ENCODE measurements at regions not wholly inside any gene's neighbourhood (a gene's known extent, or its start where the extent isn't known, plus 50 kb on each side); places are given as distances from the start of the nearest gene placed in this dataset.

DNA sequence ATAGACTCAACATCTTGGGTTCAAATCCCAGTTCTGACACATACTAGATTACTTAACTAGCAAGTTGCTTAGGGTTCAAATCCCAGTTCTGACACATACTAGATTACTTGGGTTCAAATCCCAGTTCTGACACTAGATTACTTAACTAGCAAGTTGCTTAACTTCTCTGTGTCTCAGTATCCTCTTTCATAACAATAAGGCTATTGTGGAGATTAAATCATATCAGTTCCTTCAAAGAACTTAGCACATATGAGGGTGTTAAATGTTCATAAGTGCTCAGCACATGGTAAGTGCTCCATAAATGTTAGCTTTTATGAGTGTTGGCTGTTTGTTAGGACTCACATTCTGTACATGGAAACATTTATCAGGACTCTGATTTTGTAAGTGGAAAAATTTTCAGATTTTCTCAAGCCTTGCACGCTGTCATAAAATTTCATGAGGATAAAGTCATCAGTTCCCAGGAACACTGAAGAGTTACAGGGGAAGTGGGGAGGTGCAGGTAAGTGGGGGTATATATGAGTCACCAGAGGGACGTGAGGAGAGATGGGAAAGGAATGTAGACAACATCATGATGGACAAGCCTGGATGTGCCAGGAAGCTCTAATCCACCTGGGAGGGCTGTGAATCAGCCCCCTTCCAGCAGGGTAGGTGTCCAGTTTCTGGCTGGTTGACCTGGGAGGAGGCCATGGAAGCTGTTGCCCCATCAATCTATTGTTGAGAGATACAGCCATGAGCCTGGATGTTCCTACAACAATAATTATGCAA, 532.2 kb upstream of the WWC1 start:
- DNase-seq (ENCODE audit: low spot score): no peak

DNA sequence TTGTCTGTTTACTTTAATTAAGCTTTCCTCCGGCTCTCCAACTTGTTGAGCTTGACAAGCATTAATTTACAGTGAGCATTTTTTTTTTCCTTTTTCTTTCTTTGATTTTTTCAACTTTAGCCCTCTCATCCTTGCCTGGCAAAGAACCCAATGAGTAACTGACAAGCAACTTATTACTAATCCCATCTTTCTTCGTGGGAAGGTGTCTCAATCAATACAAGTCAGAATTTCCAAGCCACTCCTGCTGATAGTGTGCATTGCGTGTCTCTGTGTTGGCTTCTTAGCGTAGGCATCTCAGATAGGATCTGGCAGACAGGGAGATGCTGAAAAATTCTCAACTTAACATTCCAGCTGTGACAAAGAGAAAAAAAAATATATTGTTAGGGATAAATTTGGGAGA, 527.7 kb upstream of the WWC1 start:
- DNase-seq (ENCODE audit: low spot score): no peak

DNA sequence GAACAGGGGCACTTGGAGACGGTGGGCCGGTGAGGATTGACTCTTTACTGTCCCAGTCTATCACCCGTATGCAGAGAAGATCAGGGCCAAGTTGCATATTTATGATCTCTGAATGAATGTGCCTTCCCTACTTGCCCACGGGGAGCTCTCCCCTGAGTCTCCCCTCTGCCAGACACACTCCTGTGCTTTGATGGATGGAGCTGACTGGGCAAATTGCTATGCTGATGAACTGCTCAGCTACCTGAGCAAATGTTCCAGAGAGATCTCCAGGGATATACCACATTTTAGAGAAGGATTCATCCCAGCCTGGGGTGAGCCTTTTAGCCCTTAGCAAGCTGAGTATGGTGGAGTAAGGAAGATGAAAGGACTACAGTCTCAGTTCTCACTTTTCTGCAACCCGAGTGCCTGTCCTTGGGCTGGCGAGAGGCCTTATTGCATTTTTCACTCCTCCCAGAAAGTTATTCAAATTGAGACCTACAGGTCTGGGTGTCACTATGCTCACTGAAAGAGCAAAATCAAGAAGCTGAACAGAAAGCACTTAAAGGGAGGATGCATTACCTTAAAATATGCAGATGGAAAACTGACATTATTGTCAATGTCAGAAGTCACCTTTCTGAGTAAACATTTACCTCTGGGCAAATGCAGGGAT, 526.7 kb upstream of the WWC1 start:
- no peak for DNase-seq (ENCODE audit: low spot score)

DNA sequence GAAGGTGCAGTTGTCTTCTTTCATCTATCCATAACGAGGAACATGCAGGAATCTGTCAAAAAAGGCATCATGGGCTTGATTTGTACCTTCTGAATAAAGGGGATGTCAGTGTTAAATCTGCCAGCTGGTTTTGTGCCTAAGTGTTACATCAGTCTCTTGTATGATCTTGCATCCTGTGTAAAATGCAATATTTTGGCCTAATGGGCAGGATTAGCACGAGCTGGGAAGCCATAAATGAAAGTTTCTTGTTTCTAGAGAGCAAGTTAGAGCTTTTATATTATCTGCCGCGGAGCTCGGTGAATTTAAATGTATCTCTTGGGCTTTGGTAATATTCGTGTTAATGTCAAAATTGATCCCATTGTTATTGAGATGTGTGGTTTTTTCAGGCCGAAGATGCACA, 526.1 kb upstream of the WWC1 start:
- DNase-seq (ENCODE audit: low spot score): no peak

DNA sequence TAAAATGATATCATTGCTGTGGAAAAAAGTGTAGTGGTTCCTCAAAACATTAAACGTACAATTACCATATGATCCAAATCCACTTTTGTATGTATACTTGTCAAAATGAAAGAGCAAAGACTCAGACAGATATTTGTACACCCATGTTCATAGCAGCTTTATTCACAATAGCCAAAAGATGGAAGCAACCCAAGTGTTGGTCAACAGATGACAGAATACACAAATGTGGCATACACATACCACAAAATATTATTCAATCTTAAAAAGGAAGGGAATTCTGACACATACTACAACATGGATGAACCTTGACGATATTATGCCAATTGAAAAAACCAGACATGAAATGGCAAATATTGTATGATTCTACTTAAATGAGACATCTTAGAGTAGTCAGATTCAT, 524.5 kb upstream of the WWC1 start:
- DNase-seq (ENCODE audit: low spot score): no peak

DNA sequence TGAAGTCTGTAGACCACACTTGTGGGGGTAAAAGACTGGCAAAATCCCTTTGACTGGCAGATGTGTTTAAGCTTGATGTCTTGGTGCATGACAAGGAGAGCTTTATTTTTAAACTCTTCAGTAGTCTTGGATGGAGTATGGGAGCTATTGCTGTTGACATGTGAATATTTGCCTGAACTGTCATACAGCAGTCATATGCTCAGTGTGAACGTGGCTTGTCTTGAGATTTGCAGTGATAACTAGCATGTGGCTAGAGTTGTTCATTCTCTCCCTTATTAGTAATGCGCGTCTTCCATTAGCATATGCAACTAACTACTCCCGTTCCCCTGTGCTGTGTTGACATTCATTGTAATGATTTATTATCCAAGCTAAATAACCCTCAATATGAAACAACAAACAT, 523.6 kb upstream of the WWC1 start:
- no peak for DNase-seq (ENCODE audit: low spot score)

DNA sequence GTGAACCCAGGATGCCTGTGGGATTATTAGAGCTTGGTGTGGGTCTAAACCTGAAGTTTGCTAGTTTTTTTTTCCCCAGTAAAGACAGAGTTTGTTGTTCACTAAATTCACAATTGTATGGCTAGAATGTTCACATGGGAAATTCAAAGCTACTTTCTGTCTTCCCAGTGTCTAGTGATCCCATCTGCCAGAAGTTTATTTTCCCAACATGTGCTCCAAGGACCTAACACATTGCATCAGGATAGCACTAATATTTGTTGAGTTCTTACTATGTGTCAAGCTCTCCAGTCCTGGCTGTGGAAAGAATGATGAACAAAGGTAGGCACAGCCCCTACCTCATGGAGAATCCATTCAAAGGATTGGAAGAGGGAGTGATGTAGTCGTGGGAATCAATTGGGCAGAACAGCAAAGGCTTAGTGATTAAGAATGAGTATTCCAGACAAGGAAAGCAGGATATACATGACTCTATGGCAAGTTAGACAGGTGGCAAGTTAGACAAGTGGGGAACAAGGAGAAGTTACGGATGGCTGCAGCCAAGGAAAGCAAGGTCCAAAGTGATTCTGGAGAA, 521.5 kb upstream of the WWC1 start:
- no peak for DNase-seq (ENCODE audit: low spot score)

DNA sequence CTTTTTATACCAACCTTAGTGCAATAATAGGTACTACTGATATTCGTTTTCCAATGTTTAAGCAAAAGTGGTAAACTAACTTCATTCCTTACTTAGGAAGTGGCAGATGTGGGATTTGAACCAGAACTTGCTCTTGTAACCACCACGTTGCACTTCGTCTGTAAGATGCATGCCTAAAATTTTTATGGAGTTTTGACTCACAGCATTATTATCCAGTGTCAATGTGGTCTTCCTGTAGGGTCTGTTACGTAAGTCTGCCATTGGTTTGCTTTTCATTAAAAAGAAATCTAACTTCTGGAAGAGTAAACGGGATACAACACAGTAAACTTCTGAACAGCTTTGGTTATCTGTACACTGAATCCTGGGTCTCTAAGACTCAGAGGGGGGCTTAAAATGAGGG, 521.0 kb upstream of the WWC1 start:
- DNase-seq (ENCODE audit: low spot score): no peak

DNA sequence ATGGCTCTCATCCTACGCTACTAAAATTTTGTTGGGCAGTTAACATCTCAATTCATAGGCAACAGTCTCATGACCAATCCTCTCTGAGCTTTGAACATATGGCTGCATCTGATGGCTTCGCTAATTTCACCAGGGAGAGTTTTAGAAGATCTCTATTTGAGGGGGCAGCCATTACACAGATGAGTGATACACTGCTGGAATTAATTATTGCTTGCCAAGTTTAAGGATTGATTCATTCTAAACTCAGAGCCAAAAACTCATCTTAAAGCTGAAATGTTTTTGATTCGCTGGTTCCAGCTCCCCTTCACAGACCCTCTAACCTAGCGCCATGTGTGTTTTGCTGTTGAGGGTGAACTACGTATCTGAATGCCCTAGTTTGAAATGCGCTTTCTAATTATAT, 519.9 kb upstream of the WWC1 start:
- DNase-seq (ENCODE audit: low spot score): no peak

DNA sequence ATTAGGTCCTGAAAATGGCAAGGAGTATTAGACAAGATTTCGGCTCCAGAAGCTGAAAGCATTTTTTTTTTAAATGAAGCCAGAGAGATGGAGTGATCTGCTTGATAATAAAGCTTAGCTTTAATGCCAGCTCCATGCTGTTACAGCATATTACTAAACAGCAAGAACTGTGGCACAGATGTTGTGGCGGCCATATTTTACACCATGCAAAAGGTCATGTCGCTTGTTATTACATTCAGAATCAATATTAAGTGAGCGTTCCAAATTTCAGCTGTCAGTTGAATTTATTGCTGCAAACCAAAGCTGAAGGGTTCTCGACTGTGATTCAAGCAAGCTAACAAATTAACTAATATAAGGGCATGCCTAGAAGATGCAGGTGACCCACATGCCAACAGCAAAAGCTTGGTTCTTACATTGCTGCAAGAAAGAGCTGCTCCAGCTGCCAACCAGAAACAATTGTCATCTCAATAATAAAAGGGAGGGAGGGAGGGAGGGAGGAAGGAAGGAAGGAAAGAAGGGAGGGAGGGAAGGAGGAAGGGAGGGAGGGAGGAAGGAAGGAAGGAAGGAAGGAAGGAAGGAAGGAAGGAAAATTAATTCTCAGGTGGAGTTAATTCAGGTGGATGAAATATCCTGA, 517.7 kb upstream of the WWC1 start:
- DNase-seq (ENCODE audit: low spot score): no peak

DNA sequence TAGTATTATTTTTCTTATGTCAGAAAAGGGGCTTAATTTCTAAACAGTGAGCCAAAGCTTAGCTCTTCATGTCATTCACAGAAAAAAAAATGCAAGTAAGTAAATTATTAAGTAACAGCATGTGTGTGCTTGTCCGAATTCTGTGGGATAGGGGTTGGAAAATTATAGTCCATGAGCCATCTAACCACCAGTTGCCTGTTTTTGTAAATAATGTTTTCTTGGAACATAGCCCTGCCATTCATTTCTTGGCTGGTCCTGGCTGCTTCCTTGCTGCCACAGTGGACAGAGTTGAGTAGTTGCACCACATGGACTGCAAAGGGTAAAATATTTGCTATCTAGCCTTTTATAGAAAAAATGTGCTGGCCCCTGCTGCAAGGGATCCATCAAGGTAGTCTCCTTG, 513.7 kb upstream of the WWC1 start:
- no peak for DNase-seq (ENCODE audit: low spot score)

DNA sequence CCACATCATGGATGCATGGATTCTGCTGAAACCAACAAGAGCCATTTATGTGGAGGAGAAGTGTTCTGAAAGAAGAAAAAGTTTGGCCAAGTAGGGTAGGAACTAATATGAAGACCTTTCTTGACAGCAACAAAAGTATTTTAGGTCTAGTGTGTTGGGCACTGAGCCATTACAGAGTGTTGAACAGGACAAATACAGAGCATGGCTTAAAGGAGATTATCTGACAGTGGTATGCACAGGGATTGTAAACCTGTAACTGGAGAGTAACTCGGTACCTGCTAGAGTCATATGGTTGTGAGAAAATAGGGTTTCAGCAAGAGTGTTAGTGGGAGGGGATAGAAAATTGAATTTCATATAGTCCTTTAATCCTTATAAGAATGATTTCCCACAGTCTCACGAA, 513.2 kb upstream of the WWC1 start:
- no peak for DNase-seq (ENCODE audit: low spot score)

DNA sequence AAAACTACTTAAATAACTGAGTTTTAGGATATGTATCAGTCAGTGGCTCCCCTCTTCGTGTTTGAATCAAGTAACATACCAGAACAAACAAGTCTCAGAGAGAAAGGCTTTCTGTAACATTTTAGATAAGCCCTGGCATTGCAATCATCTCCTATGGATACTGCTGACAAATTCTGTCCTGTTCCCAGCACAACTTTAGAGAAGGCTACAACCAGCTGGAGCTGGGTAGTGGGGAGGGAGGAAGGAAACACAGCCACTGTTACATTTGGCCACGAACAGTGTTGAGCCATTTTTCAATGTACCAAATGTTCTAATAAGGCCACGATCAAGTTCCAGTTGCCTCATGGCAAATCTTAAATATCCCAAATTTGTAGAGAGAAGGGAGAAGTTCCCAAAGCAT, 511.8 kb upstream of the WWC1 start:
- DNase-seq (ENCODE audit: low spot score): no peak

DNA sequence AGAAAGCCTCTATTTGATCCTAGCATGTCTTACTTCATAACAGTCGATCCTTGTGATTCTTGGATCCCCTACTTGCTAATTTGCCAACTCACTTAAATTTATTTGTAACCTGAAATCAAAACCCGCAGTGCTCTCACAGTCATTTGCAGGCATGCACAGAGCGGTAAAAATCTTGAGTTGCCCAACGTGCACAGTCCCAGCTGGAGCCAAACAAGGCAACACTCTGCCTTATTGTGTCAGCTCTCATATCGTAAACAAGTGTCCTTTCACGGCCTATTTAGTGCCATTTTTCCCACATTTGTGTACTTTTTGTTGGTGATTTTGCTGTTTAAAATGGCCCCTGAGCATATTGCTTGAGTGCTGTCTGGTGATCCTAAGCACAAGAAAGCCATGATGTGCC, 511.3 kb upstream of the WWC1 start:
- no peak for DNase-seq (ENCODE audit: low spot score)

DNA sequence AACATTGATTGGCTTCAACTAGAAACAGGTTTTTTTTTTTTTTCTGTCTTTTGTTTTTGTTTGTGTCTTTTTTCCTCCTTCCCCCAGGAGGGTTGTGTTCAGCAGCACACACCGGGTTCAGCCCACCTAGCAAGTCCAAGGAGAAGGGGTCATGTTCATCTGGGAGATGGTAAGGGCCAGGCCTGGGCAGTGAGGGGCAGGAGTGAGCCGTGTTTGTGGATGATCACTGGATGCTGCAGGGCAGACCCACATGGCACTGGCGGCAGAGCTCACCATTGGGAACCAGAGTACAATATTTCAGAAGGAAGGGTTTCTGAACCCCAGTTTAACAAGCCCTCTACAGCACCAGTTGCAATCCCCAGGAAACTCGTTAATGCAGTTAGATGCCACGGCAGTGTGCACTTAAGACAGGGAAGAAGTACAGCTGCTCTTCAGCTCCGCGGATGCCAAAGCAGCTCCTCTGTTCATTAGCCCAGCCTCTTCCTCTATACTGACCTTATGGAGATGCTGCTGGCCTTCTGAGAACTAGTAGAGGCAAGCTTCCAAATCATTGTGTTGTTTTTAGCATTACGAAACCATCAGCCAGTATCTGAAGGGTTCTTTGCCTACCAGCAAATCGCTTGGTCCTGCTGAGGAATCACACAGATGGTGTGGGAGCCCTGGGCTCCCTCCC, 508.2 kb upstream of the WWC1 start:
- no peak for DNase-seq (ENCODE audit: low spot score)

DNA sequence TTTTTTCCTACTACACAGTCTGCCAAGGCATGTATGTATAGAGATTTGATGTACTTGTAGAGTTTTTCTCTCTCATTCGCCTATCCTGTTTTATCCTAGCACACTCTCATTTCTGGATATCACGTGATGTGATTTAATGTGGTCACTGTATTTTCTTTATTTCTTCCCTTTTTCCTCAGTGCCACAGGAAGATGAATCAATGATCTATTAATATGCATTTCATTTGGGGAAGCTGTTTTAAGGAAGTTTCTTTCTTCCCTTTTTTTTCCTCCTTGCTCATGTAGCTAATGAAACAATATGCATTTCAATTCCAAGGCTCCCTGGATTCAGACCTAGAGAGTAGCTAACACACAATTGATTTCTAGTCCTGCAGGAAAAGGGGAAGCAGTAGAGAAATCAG, 506.3 kb upstream of the WWC1 start:
- no peak for DNase-seq (ENCODE audit: low spot score)

DNA sequence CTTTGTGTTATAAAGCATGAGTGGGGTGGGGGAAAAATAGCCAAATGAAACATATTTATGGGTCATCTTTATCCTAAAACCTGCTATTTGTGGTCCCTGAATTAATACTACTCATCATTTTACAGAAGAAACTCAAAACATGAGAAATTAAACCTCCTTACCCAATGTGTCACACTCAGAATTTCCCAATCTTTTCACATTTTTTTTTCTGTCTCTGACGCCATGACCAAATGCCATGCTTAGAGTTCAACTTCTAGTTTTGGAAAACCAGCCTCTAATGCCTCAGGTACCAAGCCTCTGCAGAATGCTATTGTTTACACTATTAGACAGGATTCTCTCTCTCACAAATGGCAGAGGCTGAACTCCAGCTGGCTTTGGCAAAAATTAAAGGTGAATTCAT, 505.5 kb upstream of the WWC1 start:
- no peak for DNase-seq (ENCODE audit: low spot score)

DNA sequence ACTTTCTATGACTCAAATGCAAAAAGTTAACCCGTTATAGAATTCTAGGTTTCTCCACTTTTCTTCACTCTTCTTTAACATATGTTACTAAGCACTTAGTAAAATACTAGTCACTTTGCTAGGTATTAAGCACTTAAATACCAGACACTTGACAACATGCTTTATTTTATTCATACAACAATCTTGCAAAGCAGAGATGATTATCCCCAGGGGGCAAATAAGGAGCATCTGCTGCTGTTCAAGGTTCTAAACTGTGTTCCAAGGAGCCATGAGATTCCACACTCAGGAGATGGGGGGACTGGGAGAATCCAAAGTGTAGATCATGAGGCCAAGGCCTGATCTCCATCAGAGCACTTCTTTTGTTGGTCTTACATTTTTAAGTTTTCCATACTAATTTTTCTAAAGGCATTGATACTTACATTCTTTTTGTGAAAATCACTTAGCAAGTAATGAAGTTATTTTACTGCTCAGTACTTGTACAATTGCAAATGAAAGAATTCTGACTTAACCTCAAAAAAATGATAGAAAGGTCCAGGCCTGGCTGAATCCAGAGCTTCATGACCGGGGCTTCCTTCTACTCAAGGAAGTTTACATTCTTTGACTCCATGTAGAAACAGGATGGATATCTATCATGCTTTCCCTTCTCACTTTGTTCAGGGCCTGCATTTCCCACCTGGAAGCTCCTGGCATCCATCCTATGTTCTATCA, 504.4 kb upstream of the WWC1 start:
- DNase-seq (ENCODE audit: low spot score): no peak

DNA sequence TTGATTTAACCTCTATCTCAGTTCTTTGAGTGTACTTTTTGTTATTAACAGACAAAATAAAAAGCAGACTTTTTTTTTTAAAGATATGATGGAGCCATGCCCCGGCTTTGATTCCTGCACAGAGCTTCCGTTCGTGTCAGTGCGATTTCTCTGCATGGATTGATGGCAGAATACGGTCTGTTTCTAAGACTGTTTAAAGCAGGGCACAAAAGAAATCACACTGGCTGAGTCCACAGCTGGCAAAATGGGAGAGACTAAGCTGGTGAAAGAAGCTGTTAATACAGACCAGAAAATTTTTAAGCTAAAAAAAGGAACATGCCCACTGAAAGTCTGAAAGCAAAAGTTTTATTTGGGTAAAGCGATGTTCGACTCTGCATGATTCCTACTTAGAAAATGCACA, 501.4 kb upstream of the WWC1 start:
- DNase-seq (ENCODE audit: low spot score): no peak

DNA sequence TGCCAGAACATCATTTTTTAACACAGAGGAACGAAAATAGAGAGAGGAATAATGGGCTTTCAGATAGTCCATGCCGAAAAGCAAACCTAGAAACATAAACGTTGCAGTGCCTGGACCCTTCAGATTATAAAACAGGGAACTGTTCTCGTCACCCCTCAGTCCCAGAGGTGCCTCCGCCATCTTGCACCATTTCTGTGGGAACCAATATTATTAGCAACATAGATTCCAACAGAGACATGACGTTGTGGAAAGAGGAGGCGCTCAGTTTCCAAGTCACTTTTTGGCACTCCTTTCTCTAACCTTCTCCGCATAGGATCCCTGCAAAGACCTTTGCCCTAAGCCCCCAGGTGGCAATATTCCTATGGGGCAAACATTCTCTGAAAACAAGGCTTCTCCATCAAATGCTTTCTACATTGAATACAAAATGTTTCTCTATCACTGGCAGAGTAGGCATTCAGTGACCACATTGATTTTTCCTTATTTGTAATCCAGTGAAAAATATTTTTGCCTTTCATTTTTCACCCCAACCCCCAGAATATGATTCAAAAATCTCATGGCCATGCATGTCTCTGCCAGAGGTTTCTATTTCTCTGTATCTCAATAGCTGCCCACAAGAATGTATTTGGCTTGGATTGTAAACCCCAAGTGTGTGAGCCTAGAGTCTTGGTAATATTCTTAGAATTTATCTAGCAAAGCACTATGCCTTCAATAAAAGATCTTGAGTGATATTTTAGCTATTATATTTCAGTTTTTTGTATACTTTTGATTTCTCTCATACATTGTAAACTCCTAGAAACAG, 500.8 kb upstream of the WWC1 start:
- DNase-seq (ENCODE audit: low spot score): no peak

DNA sequence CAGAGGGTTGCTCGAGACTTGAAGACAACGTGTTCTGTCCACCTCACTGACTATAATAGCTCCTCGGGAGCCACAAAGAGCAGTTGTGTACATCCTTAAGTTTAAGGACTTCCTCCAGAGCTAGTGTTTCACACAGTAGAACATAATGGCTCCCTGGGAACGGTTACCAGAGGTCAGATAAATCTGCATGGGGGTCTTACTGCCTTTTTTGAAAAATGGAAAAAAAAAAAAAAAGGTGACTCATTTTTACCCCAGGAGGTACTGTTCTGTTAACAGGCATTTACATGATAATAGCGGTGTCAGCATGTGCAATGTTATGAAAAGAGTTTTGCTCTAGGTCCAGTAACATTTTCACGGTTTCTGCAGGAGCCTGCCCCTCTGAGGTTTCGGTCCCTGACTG, 498.9 kb upstream of the WWC1 start:
- no peak for DNase-seq (ENCODE audit: low spot score)
